ENCODE measurements at regions not wholly inside any gene's neighbourhood (a gene's known extent, or its start where the extent isn't known, plus 50 kb on each side); places are given as distances from the start of the nearest gene placed in this dataset.

- Histone ChIP-seq H3K27ac (peak overlapping the region in 2 of 21 experiments; percentile 6 to 11), H3K4me3 (no peak overlapping the region)
Measured at GRCh38 chr2:9107168-9108025, 99.2 kb upstream of the ASAP2 start.

GRCh38 chr2:9106338-9107167, 100.1 kb upstream of the ASAP2 start:
- Histone ChIP-seq H3K27ac (peak overlapping the region in 6 of 21 experiments; percentile 5 to 63 (median 36)), H3K4me3 (no peak overlapping the region)

- H3K4me3 ChIP-seq, result no peak overlapping the region
- peak overlapping the region in 13 of 21 experiments; percentile 3 to 63 (median 42) for H3K27ac ChIP-seq
Measured at GRCh38 chr2:9105601-9106337, 100.8 kb upstream of the ASAP2 start.

- H3K27ac ChIP-seq, result peak overlapping the region in 12 of 21 experiments; percentile 22 to 73 (median 63)
- no peak overlapping the region for H3K4me3 ChIP-seq
Measured at GRCh38 chr2:9103663-9104277, 100.3 kb upstream of the MBOAT2 start.

DNA sequence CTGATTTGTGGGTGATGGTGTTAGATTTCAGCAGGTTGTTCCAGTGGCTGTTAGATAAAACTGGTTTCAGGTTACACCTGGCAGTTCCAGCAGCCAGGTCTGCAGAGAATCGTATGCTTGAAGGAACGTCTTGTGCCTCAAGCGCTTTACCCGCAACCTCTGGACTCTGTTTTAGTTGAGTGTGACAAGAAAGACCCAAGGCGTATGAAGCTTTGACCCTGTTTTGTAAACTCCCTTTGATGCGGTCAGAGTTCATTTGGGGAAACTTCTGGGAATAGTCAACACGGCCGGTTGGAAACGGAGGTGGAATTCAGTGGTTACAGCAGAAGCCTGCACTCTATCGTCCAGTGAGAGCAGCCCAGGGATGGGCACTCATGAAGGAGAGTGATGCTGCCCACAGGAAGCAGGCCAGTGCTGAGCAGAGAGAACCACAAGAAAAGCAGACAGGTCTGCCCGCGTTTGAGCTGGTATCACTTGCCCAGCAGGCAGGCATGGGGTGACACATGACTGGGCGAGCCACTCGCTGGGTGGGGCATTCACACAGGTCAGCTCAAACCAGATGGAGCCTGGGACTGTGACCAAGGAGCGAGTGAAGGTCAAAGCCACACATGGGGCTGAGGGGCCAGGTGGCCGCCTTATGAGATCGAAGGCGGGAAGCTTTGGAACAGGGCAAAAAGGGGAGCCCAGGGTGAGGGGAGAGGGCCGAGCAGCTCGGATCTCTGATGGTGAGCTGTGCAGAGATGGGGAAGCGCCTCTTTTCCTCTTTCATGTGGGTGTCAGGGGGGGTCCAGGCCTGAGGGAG, 99.6 kb upstream of the MBOAT2 start:
- Histone ChIP-seq H3K27ac (peak overlapping the region in 12 of 21 experiments; percentile 22 to 73 (median 63)), H3K4me3 (no peak overlapping the region)

GRCh38 chr2:9101763-9102425, 98.4 kb upstream of the MBOAT2 start:
- H3K27ac ChIP-seq, result peak overlapping the region in 1 of 21 experiments; percentile 3
- H3K4me3 ChIP-seq, result no peak overlapping the region

- no peak overlapping the region for H3K27ac ChIP-seq
- H3K4me3 ChIP-seq, result no peak overlapping the region
Measured at GRCh38 chr2:9100080-9100876, 96.8 kb upstream of the MBOAT2 start.

DNA sequence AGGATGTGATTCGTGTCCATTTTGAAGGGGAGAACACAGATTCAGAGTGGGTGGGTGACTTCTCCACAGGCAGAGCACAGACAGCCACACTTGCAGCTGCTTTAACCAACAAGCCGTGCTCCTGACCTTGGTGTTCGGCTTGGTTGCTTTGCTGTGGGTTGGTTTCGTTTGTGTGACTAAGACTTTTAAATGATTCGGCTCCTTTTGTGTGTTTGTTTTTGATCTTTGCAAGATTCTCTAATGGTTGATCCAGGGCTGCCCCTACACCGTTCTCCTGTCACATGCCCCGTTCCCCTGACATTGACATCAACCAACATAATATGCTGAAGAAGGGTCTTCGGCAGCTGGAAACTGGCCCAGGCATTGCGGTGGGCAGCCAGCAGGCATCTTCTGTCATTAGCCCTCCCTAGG, 95.9 kb upstream of the MBOAT2 start:
- Histone ChIP-seq H3K4me3 (no peak overlapping the region), H3K27ac (no peak overlapping the region)

DNA sequence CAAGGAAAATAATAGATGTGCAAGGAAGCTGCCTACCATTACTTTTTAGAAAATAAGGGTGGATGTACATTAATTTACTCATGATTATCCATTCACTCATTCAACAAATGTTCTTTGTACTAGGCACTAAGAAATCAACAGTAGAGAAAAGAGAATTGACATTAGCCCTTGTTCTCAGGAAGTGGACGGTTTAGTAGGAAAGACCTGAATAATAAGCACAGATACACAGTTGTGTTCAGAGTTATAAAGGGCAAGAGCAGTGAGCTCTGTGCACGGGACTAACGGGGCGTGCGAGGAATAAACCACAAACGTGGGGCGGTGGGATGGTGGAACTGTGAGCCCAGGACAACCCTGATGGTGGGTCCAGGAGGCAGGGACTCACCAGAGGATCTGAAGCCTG, 94.4 kb upstream of the MBOAT2 start:
- Histone ChIP-seq H3K4me3 (no peak overlapping the region), H3K27ac (no peak overlapping the region)

- H3K4me3 ChIP-seq, result no peak overlapping the region
- no peak overlapping the region for H3K27ac ChIP-seq
Measured at GRCh38 chr2:9097239-9097638, 93.8 kb upstream of the MBOAT2 start.

GRCh38 chr2:9096761-9097160, 93.3 kb upstream of the MBOAT2 start:
- Histone ChIP-seq H3K27ac (no peak overlapping the region), H3K4me3 (no peak overlapping the region)

GRCh38 chr2:9095690-9096089, 92.2 kb upstream of the MBOAT2 start:
- peak overlapping the region in 1 of 7 experiments; percentile 13 for H3K4me3 ChIP-seq
- H3K27ac ChIP-seq, result peak overlapping the region in 9 of 21 experiments; percentile 3 to 60 (median 26)

DNA sequence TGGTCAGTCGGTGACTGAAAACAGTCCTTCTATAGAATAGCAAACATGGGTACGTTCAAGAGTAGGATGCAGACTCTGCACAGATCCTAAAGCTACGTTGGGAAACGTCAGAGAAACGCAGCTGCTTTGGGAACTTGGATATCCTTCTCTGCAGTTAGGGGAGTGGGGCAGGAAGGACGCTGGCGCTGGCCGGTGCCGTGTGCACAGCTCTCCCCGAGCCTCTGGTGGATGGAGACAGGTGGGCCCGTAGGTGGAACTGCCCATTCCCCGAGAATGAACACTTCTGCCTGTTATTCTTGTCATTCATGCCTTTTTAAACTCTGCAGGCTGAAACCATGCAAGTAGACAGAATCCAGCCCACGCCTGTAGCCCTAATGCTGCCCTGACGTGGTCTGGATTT, 91.7 kb upstream of the MBOAT2 start:
- peak overlapping the region in 4 of 21 experiments; percentile 3 to 43 (median 20) for H3K27ac ChIP-seq
- H3K4me3 ChIP-seq, result no peak overlapping the region

DNA sequence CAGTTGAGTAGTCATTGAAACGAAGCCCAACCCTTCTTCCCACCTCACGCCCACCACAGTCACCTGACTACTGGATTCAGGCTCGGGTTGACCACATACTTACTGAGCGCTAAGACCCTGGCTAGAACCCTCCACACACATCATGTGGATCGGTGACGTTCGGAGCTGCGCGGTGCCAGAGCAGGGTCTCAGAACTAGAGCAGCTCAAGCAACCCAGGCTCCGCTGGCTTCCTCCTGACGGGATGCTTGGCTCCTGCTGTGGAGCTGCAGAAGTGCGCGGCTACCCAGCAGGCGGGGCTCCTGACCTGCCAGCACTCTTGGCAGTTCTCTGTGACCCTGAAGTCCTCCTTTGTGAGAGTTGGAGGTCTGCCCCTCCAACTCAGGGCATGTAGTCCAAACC, 90.6 kb upstream of the MBOAT2 start:
- H3K4me3 ChIP-seq, result no peak overlapping the region
- H3K27ac ChIP-seq, result no peak overlapping the region

GRCh38 chr2:9093324-9093723, 89.8 kb upstream of the MBOAT2 start:
- Histone ChIP-seq H3K4me3 (no peak overlapping the region), H3K27ac (no peak overlapping the region)

GRCh38 chr2:9092383-9093282, 89.1 kb upstream of the MBOAT2 start:
- H3K4me3 ChIP-seq, result no peak overlapping the region

More at GRCh38 chr2:9092383-9093282, 89.1 kb upstream of the MBOAT2 start:
- no peak overlapping the region for H3K27ac ChIP-seq

All from skin epidermis (tissue), 12 donors.